GM19240 (cell line): ENCODE measurements at regions not wholly inside any gene's neighbourhood (a gene's known extent, or its start where the extent isn't known, plus 50 kb on each side); places are given as distances from the start of the nearest gene placed in this dataset.
A peak's percentile ranks its signal among the peaks of the same experiment; 100 is the strongest.

Source experiments
- DNase-seq: peaks from one replicate; pipeline ENCODE4 v3.0.0; 2011; ENCODE audit warnings: low spot score; ENCODE audit not compliant: insufficient read length

DNA sequence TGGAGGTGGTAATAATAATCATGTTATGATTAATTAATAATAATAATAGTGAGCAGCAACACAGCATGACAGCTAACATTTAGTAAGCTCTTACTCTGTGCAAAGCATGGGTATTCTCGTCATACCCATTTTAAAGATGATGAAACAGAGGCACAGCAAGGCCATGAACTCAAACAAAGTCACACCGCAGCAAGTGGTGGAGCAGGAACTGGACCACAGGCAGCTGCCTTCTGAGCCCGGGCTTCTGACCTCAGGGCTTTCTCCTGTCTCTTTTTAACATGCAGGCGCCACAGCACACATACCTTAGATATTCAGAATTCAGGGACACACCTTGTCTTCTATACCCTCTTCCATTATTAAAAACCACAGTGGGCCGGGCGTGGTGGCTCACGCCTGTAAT is 50.7 kb upstream of the SPATA12 start:
- DNase-seq, result no peak

DNA sequence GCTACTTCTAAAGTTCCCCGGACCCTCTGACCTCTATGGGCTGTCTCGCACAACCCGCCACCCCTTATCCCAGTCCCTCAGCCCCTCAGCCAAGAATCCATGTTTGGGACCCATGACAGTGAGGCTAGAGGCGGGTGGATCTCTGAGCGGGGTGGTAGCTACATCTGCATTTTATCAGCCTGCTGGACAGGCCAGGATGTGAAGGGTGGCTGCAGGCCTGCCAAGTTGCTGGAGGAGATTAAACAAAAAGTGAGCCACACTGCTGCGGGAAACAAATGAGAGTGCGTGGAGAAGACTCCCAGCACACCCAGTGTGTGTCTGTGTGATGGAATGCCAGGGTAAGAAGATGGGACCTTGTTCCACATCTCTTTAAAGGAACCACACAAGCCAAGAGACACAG is 51.1 kb upstream of the SPATA12 start:
- no peak for DNase-seq

- DNase-seq, result no peak
These were observed 52.7 kb upstream of the SPATA12 start for GRCh38 chr3:57007521-57008460.

GRCh38 chr3:57006949-57007419 is 53.5 kb upstream of the SPATA12 start:
- DNase-seq, result no peak

DNA sequence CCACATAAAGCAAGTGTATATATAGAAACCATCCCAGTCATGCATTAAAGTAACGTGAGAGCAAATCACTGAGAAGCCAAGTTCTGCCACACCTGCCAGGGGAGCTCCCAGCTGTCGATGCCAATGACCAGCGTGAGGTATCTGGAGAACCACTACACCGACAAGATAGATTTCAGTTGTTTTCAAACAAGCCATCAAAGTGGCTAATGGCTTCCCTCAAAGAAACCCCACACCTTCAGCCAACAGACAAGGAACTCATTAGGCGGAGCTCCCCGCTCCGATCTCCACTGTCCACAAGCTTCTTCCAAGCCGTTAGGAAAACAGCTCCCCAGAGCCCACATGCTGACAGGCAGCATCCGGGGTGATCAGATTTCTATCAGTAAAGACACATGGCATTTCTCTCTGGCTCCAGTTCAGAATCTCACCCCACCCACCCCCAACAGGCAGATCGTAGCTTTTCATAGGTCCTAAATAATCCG is 54.2 kb upstream of the SPATA12 start:
- DNase-seq, result no peak

DNA sequence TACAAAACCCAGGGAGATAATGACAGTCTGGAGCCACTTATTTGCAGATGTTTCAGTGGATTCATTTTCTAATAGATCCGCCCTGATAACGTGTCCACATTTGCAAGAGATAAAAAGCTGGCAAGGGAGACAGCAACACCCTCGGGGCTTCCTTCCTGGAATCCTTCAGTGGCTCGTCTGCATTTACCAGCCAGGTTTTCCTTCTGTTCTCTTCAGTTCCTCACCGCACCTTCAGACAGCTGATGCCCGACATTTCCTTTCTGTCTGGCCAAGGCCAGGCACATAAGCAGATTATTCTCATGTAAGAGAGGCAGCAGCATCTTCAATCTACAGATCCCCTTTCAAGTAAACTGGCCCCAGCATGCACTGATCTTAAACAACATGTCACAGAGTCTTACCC is 56.2 kb upstream of the SPATA12 start:
- no peak for DNase-seq

GRCh38 chr3:57003676-57004075 is 56.8 kb upstream of the SPATA12 start:
- no peak for DNase-seq

GRCh38 chr3:57001356-57001755 is 59.1 kb upstream of the SPATA12 start:
- DNase-seq, result no peak

DNA sequence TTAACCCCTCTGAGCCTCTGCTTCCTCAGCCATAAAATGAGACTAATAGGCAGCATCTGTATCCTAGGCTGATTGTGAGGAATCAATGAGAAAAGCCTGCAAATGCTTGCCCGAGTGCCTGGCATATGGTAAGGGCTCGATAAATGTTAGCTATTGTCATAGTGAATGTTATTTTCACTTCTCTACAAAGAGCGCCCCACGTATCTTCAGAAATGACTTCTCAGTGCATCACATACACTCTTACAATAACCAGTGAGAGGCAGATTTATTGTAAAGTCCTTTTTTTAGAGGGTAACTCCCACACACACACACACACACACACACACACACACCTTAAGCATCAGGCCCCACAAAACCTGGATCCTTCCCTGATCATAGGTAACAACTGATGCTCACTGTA is 60.5 kb upstream of the SPATA12 start:
- DNase-seq, result no peak

DNA sequence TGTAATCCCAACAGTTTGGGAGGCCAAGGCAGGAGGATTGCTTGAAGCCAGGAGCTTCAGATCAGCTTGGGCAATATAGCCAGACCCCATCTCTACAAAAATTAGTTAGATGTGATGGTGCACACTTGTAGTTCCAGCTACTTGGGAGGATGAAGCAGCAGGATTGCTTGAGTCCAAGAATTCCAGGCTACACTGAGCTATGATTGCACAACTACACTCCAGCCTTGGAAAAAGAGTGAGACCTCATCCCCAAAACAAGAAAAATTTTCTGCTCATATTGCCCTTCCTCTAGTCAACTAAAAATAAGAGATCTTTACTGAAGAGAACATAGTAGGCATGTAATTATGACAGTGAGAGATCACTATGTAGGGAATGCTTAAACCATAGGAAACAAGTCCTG is 60.9 kb upstream of the SPATA12 start:
- no peak for DNase-seq

GRCh38 chr3:56998076-56998529 is 62.4 kb upstream of the SPATA12 start:
- DNase-seq, result no peak

DNA sequence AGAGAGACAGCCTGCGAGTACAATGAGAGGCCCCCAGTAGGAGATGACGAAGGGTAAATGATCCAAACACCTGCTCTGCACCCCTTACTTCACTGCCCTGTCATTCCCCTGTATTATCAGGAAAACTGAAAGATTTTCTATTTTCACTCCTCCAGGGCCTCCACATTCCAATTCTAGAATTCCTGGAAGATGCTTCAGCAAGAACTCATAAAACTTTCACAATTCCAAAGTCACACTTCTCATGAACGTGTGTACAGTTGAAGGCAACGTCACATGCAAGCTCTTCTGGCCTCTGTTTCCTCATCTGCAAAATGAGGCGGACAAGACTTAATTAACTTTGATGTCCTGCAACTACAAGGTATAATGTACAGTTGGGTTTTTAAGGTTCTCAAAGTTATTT is 62.8 kb upstream of the SPATA12 start:
- DNase-seq, result no peak

- DNase-seq, result no peak
These were observed 63.4 kb upstream of the SPATA12 start for GRCh38 chr3:56997041-56997440.

- DNase-seq, result no peak
These were observed 66.1 kb upstream of the SPATA12 start for GRCh38 chr3:56994391-56994790.

DNA sequence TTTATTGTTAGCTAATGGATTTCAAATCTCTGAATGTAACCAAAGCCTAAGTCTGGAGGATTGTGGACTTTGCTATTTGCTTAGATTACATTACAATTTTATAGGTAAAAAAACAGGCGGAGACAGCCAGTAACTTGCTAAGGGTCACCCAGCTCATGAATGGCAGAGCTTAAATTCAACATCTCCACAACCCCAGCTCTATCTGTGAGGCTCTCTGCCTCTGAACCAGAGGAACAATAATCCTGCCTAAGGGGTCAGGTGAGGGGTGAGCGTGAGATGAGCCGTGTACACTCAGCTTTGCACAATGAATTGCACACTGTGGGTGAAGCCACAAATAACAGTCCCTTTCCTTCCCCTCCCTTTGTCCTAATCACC is 69.8 kb upstream of the SPATA12 start:
- no peak for DNase-seq

DNA sequence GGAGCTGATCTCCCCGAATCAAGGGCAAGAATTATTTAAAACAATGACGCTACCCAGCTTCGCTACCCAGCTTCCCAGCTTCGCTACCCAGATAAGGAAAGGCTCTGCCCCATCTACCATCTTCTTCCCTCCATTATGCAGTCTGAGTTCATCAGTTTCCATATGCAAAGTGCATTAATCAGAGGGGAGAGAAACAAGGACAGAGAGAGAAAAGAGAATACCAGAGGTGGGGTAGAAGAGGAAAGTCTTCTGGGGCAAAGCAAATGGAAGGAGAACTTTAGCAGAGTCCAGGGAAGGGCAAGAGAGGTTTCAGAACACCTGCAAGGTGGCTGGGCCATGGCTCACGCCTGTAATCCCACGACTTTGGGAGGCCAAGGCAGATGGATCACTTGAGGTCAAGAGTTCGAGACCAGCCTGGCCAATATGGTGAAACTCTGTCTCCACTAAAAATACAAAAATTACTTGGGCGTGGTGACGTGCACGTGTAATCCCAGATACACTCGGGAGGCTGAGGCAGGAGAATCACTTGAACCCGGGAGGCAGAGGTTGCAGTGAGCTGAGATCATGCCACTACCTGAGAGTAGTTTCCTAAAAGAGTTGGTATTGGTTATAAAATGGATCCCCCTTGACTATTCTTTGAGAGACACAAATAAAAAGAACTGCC is 70.4 kb upstream of the SPATA12 start:
- no peak for DNase-seq

GRCh38 chr3:56989169-56989976 is 71.1 kb upstream of the SPATA12 start:
- DNase-seq, result no peak

DNA sequence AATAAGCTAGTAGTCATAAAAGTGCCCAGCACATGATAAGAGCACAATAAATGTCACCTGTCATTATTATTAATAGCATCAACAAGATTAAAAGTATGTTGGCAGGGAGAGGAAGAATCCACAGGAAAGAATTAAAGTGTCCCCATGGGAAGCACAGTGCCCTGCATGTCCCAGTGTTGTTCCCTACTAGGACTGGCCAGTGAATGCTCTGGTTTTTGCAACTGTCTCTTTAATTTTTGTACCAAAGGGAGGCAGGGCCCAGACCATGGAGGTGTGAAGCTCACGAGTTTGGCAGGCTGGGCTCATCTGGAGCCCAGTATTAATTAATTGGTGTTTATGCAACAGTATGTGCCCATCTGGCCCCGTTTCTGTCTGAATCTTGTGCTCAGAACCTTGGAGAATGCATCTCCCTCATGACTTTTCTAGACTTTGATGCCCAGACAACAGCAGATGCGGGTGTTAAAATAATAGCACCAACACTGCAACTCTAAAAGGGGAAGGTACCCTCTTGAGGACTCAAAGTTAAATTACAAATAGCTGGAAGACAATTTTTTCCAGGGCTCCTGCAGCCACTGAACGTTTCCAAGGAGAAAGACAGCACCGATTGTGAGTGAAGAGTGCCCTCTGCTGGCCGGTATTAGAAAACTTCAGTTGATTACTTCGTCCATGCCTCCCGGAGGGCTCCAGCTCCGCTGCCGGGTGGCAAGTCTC is 71.9 kb upstream of the SPATA12 start:
- DNase-seq, result peak; percentile 26

DNA sequence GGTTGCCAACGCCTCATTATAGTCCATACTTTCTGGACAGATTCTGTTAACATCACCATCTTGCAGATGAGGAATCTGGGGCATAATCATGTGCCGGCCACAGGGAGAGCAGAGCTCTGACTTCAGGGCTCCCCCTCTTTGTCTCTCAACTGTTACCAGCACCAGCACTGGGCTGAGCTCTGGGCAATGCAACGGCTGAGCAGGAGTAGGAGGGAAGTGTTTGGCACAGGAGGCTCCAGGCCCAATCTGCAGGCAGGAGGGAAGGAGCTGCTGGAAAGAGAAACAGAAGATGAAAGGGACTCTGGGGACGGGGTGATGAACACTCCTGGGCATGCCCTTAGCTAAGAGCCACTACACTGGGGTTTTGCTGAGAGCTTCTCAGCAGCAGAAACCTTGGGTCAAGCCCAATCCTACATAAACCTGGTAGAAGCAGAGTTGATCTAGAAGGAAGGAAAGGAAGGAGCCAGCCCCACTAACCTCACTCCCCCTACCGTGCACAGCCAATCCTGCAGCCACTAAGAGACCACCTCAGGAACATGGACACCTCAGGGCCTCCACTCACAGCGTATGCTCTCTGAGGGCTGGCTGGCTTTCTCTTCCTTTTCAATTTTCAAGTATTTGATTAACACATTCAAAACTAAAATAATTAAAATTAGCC is 73.1 kb upstream of the SPATA12 start:
- no peak for DNase-seq

- DNase-seq, result no peak
These were observed 74.1 kb upstream of the SPATA12 start for GRCh38 chr3:56986347-56986746.
